GM04504 (cell line): ENCODE measurements at regions not wholly inside any gene's neighbourhood (a gene's known extent, or its start where the extent isn't known, plus 50 kb on each side); places are given as distances from the start of the nearest gene placed in this dataset.
"Not testable (repeated sequence)": the region's sequence is repeated elsewhere in the genome, so short reads cannot be mapped to it uniquely, and the experiment has no call there.

Source experiments
- DNase-seq: peaks from one replicate; pipeline ENCODE4 v3.0.0-alpha.2; 2012; ENCODE audit warnings: low read depth

- DNase-seq: no peak
Measured at GRCh38 chr16:63690961-63691360, 1430.9 kb downstream of the CDH11 start.

DNA sequence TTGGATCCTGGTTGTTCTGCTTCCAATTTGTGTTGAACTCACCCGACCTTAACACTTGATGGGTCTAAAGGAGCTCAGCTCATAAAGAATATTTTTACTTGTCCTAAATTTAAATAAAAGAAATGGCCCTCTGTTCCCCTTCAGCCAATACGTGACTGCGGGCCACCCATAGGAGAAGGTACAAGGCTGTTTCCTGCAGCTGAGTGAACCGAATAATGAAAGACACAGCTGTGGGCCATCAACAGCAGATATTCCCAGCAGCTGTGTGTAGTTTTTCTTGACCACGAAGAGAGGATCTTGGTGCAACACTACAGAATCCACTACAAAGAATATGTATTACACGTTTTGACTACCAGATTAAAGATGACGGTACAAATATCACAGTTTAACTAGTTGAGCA is 1431.6 kb downstream of the CDH11 start:
- no peak for DNase-seq

DNA sequence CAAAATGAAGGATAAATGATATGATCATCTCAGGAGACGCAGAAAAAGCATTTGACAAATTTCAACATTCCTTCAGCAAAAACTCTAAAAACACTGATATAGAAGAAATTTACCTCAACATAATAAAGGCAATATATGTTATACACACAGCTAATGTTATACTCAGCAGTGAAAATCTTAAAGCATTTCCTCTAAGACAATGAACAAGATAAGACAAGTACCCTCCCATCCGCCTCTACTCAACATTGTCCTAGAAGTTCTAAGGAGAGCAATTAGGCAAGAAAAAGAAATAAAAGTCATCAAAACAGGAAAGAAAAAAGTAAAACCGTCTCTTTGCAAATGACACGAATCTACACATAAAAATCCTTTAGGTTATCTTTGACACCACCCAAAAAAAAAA is 1432.8 kb downstream of the CDH11 start:
- no peak for DNase-seq

GRCh38 chr16:63684149-63685101 is 1437.4 kb downstream of the CDH11 start:
- no peak for DNase-seq

DNA sequence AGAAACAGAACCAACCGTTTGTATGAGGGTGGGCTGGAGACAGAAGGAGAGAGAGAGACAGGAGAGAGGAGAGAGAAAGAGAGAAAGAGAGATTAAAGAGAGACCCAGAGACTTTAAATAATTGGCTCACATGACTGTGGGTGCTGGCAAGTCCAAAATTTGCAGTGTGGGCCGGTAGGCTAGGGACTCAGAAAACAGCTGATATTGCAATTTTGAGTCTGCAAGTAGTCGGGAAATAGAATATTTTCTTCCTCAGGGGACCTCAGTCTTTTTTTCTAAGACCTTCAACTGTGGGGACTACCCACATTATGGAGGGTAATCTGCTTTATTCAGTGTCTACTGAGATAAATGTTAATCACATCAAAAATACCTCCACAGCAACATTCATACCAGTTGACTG is 1439.0 kb downstream of the CDH11 start:
- no peak for DNase-seq

GRCh38 chr16:63672493-63672892 is 1449.4 kb downstream of the CDH11 start:
- no peak for DNase-seq

- DNase-seq: no peak
Measured at GRCh38 chr16:63663155-63663554, 1458.7 kb downstream of the CDH11 start.

DNA sequence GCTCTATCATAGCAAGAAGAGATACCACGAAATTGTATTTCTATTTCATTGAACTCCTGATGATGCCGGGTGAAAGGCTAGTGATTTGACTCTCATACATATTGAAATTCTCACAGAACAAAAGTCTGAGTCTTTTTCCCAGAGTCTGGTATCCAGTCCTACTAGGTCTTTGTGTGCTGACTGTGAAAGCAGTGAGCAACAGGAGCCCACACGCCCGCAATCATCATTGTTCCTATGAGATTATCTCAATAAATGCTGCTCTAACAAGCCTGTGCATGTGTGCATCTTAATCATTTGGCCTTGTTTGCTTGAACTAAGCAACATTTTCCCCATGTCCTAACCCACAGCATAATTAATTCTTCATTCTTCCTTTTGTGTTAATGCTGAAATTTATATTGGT is 1466.0 kb downstream of the CDH11 start:
- DNase-seq: no peak

DNA sequence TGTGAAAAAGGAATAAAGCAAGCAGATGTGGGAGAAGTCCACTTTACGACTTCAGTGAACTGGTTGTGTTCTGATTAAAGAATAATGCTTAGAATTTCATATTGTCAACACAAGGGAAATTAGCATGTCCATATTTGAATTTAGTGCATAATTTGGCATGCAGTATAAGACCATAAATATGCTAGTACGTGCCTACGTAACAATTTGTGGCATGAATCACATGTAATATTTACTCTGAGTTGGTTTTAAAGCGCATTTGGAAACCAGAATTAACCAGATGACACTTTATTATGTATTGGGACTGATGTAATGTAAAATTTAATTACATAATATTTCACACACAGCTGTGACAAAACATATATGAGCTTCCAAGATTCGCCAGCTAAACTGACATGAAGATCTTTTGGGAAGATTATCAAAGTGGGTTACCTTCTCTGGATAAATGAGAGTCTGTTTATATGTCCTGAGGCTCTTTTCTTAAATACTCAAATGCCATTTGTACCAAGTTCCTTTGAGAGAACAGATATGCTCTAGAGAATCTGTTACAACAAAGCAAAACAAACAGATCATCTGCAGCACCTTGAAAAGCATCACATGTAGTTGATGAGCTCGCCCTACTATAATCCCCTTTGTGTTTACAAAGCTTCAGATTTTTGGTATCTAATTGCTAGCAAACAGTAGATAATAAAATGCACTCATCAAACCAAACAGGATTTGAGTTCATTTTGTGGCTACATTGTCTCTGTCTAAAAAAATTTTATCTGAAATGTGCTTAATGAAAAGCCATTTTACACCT is 1468.6 kb downstream of the CDH11 start:
- no peak for DNase-seq

GRCh38 chr16:63652091-63652490 is 1469.8 kb downstream of the CDH11 start:
- no peak for DNase-seq

DNA sequence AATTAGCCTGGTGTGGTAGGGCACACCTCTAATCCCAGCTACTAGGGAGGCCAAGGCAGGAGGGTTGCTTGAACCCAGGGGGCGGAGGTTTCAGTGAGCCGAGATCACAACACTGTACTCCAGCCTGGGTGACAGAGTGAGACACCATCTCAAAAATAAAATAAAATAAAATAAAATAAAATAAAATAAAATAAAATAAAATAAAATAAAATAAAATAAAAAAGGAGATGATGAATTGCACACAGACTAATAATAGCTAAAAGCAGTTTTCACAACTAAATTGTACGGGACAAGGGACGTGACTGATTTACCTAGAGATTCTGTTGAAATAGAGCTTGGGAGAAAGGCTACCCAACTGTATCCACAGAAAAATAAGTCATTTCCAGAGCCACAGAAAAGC is 1471.3 kb downstream of the CDH11 start:
- DNase-seq: no peak

- not testable (repeated sequence) for DNase-seq
Measured at GRCh38 chr16:63633706-63634445, 1488.0 kb downstream of the CDH11 start.

GRCh38 chr16:63629272-63629671 is 1492.6 kb downstream of the CDH11 start:
- no peak for DNase-seq

- DNase-seq: no peak
Measured at GRCh38 chr16:63628812-63629211, 1493.1 kb downstream of the CDH11 start.

- DNase-seq: no peak
Measured at GRCh38 chr16:63625126-63625525, 1496.7 kb downstream of the CDH11 start.

DNA sequence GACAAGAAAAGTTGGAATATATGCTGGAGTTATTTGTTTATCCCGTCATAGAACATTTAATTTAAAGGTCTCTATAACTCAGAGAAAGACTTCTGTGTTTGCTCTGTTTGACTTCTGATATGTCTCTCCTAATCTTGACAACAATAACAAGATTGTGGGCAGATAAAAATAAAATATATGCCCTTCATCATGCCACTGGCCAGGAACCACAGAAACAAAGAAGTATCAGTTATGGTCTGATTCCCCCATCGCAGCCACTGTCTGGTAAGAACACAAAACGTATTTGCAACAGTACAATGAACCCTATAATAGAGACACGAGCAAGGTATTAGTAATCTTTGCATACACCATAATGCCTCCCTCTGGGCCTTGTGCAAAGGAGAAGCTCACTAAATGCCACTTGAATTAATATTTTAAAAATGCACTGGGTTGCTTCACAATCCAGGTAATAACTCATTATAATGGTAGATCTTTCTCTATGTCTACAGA is 1498.3 kb downstream of the CDH11 start:
- DNase-seq: no peak

GRCh38 chr16:63618896-63619485 is 1502.9 kb downstream of the CDH11 start:
- DNase-seq: no peak

DNA sequence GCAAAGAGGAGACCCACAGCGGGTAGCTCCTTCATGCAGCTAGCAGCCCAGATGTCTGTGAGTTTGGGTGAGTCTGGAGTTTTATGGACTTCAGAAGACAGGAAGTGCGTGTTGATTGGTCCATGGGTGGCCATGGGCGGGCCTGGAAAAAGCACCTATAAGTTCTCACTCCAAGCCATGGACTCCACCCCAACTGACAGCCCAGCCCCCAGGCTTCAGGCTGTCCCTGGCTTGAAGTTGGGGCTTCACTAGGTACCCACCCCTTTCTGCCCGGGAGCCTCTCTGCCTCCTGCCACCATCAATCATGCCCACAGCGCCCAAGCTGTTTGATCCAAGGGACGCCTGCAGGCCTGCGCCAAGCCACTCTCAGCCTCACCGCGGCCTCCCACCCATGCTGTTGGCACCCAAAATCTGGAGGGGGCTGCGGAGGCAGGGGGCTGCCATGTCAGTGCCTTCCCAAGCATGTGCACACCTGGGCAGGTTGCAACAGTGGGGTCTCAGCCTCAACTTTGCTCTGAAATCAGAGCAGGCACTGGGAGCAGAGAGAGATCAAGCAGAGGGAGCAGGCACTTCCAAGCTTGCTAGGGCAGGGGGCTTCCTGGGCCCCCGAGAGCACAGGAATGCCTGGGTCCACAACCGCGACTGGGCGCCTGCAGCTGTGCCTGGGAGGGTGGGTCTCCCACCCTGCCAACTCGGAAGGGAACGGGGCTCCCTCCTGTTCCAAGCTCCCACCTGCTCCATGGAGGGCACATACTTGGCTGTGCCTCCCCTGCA is 1503.7 kb downstream of the CDH11 start:
- no peak for DNase-seq

DNA sequence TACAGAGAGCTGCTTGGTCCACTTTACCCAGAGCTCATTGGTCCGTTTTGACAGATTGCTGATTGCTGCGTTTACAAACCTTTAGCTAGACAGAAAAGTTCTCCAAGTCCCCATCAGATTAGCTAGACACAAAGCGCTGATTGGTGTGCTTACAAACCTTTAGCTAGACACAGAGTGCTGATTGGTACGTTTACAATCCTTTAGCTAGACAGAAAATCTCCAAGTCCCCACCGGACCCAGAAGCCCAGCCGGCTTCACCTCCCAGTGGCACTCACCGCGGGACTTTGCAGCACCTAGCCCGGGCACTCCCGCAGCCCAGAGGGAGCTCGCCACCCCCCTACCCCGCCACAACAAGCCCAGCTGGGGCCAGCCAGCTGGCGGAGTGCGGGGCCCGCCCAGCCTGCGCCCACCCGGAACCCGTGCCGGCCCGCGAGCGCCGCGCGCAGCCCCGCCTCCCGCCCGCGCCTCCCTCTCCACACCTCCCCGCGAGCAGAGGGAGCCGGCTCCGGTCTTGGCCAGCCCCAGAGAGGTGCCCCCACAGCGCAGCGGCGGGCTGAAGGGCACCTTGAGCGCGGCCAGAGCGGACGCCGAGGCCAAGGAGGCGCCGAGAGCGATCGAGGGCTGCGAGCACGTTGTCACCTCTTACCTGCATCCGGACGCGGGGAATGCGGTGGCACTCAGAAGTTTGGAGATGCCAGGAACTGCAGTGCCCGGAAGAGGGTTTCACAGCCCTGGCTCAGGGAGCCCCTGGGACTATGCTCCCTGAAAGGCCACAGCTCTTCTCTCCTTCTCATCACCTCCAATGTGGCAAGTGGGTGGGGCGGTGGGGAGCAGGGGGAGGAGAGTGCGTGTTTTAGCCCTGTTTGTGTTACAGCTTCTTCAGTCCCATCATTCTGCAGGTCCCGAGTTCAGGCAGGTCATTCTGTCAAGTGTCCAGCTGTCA is 1504.5 kb downstream of the CDH11 start:
- no peak for DNase-seq

DNA sequence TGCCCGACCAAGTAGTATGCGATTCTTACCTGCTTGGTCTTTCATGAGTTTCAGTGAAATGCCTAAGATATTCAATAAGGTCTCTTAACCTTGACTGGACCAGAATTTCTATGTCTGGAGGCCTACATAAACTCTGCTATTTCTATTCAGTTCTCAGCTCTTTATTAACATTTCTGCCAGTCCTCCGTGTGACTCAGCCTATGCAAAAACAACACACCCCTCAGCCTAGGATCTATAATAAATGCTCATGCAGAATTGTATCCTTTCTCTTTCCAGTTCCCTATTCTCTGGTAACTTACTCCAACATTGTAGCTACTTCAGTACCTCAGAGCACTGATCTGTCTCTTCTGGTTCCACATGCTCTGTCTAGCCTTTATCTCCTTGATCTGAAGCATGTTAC is 1507.4 kb downstream of the CDH11 start:
- no peak for DNase-seq
